Nephron progenitor cell (in vitro differentiated cells): ENCODE measurements at regions not wholly inside any gene's neighbourhood (a gene's known extent, or its start where the extent isn't known, plus 50 kb on each side); places are given as distances from the start of the nearest gene placed in this dataset.

Experiments
- DNase-seq: peaks from one replicate; pipeline ENCODE4 v3.0.0; 2021
- H3K27ac Mint-ChIP-seq: 2 replicates; pipeline ENCODE4 v1.8.0; 2021; ENCODE audit warnings: mild to moderate bottlenecking, moderate library complexity, mixed read lengths
- H3K27me3 Mint-ChIP-seq: 2 replicates; pipeline ENCODE4 v1.8.0; 2021; ENCODE audit warnings: mild to moderate bottlenecking, low read depth, mixed read lengths; ENCODE audit not compliant: poor library complexity
- H3K36me3 Mint-ChIP-seq: 2 replicates; pipeline ENCODE4 v1.8.0; 2021; ENCODE audit warnings: low read depth, mixed read lengths
- H3K4me1 Mint-ChIP-seq: 2 replicates; pipeline ENCODE4 v1.8.0; 2021; ENCODE audit warnings: mixed read lengths
- H3K4me3 Mint-ChIP-seq: 2 replicates; pipeline ENCODE4 v1.8.0; 2021; ENCODE audit warnings: mild to moderate bottlenecking, moderate library complexity, mixed read lengths
- H3K9me3 Mint-ChIP-seq: 2 replicates; pipeline ENCODE4 v1.8.0; 2021; ENCODE audit warnings: mild to moderate bottlenecking, moderate library complexity, mixed read lengths
- TF ChIP-seq, protein P1 (sequence below): fragments of 200-600 bp; sonication (generic); IDR thresholded peaks from 2 replicates; pipeline ENCODE4 v1.5.0; 2021; ENCODE audit warnings: antibody characterized with exemption

DNA sequence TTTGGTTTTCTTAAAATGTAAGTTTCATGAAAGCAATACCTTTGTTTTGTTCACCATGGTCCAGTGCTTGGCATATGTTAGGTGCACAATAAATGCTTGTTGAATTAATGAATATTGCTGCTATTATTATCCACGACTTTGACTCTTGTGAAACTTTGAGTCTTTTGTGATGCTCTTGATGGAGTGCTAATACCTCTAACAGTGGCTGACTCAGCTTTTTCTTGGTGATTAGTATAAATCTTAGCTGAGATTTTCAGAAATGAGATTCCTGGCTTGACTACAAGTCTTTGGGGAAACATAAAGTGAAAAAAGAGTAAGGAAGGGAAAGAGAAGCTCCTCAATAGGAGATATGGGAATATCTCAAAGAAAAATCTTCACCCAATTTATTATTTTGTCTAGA is 375.2 kb upstream of the RPS6KA3 start:
- Mint-ChIP-seq H3K9me3 (no peaks in the 10 kb centered on the region), H3K27me3 (peaks cover 6% of the 10 kb centered on the region), H3K4me1 (no peaks in the 10 kb centered on the region), H3K36me3 (no peaks in the 10 kb centered on the region), H3K4me3 (no peak overlapping the region), H3K27ac (no peak overlapping the region)
- no peak for DNase-seq
- TF ChIP-seq, protein P1, sequence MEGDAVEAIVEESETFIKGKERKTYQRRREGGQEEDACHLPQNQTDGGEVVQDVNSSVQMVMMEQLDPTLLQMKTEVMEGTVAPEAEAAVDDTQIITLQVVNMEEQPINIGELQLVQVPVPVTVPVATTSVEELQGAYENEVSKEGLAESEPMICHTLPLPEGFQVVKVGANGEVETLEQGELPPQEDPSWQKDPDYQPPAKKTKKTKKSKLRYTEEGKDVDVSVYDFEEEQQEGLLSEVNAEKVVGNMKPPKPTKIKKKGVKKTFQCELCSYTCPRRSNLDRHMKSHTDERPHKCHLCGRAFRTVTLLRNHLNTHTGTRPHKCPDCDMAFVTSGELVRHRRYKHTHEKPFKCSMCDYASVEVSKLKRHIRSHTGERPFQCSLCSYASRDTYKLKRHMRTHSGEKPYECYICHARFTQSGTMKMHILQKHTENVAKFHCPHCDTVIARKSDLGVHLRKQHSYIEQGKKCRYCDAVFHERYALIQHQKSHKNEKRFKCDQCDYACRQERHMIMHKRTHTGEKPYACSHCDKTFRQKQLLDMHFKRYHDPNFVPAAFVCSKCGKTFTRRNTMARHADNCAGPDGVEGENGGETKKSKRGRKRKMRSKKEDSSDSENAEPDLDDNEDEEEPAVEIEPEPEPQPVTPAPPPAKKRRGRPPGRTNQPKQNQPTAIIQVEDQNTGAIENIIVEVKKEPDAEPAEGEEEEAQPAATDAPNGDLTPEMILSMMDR: no peak

DNA sequence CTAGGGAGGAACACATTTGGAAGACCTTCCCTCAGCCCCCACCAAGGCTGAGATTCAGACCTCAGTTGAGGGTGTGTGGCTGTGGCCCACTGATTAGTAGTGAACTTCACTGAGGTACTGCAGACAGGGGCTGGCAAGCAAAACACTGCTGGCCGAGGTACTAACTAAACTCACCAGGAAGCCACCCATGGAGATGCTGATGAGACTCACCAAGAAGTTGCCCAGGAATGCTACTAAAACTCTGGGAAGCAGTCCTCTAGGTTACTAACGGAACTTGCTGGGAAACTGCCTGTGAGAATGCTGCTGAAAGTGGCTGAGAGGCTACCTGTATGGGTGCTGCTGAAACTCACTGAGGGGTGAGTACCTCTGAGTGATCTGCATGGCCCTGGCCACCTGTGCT is 372.4 kb upstream of the RPS6KA3 start:
- Mint-ChIP-seq H3K4me1 (no peaks in the 10 kb centered on the region), H3K27me3 (peaks cover 3% of the 10 kb centered on the region), H3K27ac (no peak overlapping the region), H3K36me3 (no peaks in the 10 kb centered on the region), H3K4me3 (no peak overlapping the region), H3K9me3 (no peaks in the 10 kb centered on the region)
- no peak for DNase-seq
- TF ChIP-seq, protein P1: no peak

DNA sequence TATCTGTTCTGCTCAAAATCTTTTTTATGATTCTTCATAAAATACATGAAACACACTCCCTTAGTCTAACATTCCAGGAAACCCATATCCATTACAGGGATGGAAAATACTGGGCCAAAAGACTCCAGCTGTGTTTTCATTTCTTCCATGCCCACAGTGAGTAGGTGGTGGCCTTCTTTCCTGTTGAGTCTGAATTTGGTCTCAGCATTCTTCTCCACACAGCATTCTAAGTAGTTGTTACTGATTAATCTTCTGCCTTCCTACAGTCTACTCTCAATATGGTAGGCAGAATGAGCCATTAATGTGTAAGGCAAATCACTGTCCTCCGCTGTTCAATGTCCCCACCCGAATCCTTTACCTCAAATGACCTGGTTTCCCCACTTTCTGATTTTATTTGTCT is 370.6 kb upstream of the RPS6KA3 start:
- Mint-ChIP-seq H3K4me3 (no peak overlapping the region), H3K9me3 (no peaks in the 10 kb centered on the region), H3K36me3 (no peaks in the 10 kb centered on the region), H3K27me3 (peaks cover 3% of the 10 kb centered on the region), H3K27ac (no peak overlapping the region), H3K4me1 (no peaks in the 10 kb centered on the region)
- DNase-seq: no peak
- TF ChIP-seq, protein P1: no peak

DNA sequence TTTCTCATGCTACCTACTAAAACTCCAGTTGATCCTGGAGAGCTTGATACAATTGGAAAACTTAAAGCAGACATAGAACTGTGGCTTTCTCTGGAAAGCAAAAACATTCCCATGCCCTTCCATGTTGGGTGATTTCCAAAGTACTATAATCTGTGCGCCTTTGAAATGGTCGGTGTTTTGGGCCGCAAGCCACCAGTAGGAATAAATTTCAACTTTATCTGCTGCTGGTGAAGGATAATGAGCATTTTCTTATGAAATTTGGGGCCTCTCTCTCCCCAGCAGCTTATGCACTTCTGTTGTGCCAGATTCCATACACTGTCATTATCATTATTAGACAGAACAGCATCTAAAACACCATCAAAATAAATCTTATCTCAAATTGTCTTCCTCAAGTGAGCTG is 366.7 kb upstream of the RPS6KA3 start:
- Mint-ChIP-seq H3K27ac (no peak overlapping the region), H3K4me3 (no peak overlapping the region), H3K27me3 (peaks cover 3% of the 10 kb centered on the region), H3K4me1 (no peaks in the 10 kb centered on the region), H3K36me3 (no peaks in the 10 kb centered on the region), H3K9me3 (no peaks in the 10 kb centered on the region)
- TF ChIP-seq, protein P1: no peak
- no peak for DNase-seq

DNA sequence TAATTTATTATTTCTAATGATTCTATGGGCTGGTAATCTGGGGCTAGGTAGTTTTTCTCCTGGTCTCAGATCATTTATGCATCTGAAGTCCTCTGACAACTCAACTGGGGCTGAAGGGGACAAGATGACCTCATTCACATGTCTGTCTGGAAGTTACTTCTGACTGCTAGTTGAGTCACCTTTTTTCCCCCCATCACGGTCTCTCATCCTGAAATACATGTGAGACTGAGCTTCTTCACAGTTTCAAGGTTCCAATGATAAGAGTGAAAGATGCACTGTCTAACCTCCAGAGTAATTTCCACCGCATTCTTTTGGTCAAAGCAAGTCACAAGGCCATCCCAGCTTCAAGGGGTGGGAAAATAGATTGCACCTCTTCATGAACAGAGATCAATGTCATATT is 356.7 kb upstream of the RPS6KA3 start:
- Mint-ChIP-seq H3K4me1 (no peaks in the 10 kb centered on the region), H3K27me3 (no peaks in the 10 kb centered on the region), H3K4me3 (no peak overlapping the region), H3K36me3 (no peaks in the 10 kb centered on the region), H3K27ac (no peak overlapping the region), H3K9me3 (peaks cover 4% of the 10 kb centered on the region)
- TF ChIP-seq, protein P1: no peak
- DNase-seq: no peak

DNA sequence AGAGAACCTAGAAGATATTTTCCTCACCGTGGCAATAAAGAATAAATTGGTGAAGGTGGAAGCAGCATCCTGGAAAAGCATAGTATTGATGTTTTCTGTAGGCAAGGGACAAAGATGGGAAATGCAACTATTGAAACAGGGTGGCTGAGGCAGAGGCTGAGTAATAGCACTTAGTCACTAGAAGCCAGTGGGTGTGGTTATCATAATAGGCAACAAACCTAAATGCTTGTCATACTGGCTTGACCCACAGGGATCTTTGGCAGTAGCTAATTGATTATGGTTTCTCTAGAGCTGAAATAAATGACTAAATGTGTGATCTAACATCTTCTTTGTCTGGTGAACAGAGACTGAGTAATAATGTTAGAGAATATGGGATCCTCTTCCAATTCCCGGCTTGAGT is 353.6 kb upstream of the RPS6KA3 start:
- DNase-seq: no peak
- TF ChIP-seq, protein P1: no peak
- H3K9me3 Mint-ChIP-seq: peaks cover 4% of the 10 kb centered on the region
- H3K27me3 Mint-ChIP-seq: peaks cover 8% of the 10 kb centered on the region
- H3K27ac Mint-ChIP-seq: no peak overlapping the region
- H3K4me1 Mint-ChIP-seq: no peaks in the 10 kb centered on the region
- no peak overlapping the region for H3K4me3 Mint-ChIP-seq
- no peaks in the 10 kb centered on the region for H3K36me3 Mint-ChIP-seq
